Esophagus mucosa (tissue), 1 donor: ENCODE measurements at regions not wholly inside any gene's neighbourhood (a gene's known extent, or its start where the extent isn't known, plus 50 kb on each side); places are given as distances from the start of the nearest gene placed in this dataset.
"Not testable (repeated sequence)": the region's sequence is repeated elsewhere in the genome, so short reads cannot be mapped to it uniquely, and the experiment has no call there.

ENCODE experiments used
- ATAC-seq: fragments of 200-7000 bp; cut with Tn5 transposase; one replicate; pipeline ENCODE4 v1.9.1; 2020
- donor health status: DM: yes; HTN: yes; CAD: no.

- ATAC-seq = no peak
These were observed 196.3 kb upstream of the TMEFF2 start for GRCh38 chr2:192391041-192391440.

- no peak for ATAC-seq
These were observed 195.7 kb upstream of the TMEFF2 start for GRCh38 chr2:192390401-192390800.

GRCh38 chr2:192384191-192384590 is 189.5 kb upstream of the TMEFF2 start:
- not testable (repeated sequence) for ATAC-seq

- ATAC-seq = no peak
These were observed 186.3 kb upstream of the TMEFF2 start for GRCh38 chr2:192381082-192381481.

- no peak for ATAC-seq
These were observed 185.0 kb upstream of the TMEFF2 start for GRCh38 chr2:192379736-192380135.

GRCh38 chr2:192377173-192377572 is 182.4 kb upstream of the TMEFF2 start:
- ATAC-seq = no peak

- no peak for ATAC-seq
These were observed 179.0 kb upstream of the TMEFF2 start for GRCh38 chr2:192373754-192374153.

GRCh38 chr2:192373221-192373620 is 178.5 kb upstream of the TMEFF2 start:
- ATAC-seq = no peak

GRCh38 chr2:192369969-192370368 is 175.2 kb upstream of the TMEFF2 start:
- ATAC-seq = no peak

- peak; percentile 52 for ATAC-seq
These were observed 162.5 kb upstream of the TMEFF2 start for GRCh38 chr2:192357217-192357616.

- ATAC-seq = no peak
These were observed 159.9 kb upstream of the TMEFF2 start for GRCh38 chr2:192354512-192355244.

GRCh38 chr2:192347542-192347941 is 152.8 kb upstream of the TMEFF2 start:
- ATAC-seq = no peak

GRCh38 chr2:192345287-192345686 is 150.6 kb upstream of the TMEFF2 start:
- no peak for ATAC-seq

- ATAC-seq = no peak
These were observed 138.9 kb upstream of the TMEFF2 start for GRCh38 chr2:192333642-192334041.

GRCh38 chr2:192328297-192328696 is 133.6 kb upstream of the TMEFF2 start:
- ATAC-seq = no peak

- ATAC-seq = no peak
These were observed 132.8 kb upstream of the TMEFF2 start for GRCh38 chr2:192327576-192327975.

GRCh38 chr2:192315543-192315942 is 120.8 kb upstream of the TMEFF2 start:
- ATAC-seq = no peak

- peak; percentile 10 for ATAC-seq
These were observed 120.2 kb upstream of the TMEFF2 start for GRCh38 chr2:192314800-192315481.

GRCh38 chr2:192313773-192314172 is 119.0 kb upstream of the TMEFF2 start:
- no peak for ATAC-seq

- ATAC-seq = no peak
These were observed 117.1 kb upstream of the TMEFF2 start for GRCh38 chr2:192311701-192312460.

GRCh38 chr2:192307530-192307929 is 112.8 kb upstream of the TMEFF2 start:
- no peak for ATAC-seq

GRCh38 chr2:192298664-192299063 is 103.9 kb upstream of the TMEFF2 start:
- ATAC-seq = no peak

GRCh38 chr2:192292478-192292877 is 97.7 kb upstream of the TMEFF2 start:
- ATAC-seq = no peak

GRCh38 chr2:192288295-192288694 is 93.6 kb upstream of the TMEFF2 start:
- ATAC-seq = no peak
